SK-N-SH treated with all-trans-retinoic acid at 6 μM for 48 hours (cell line): ENCODE measurements at regions not wholly inside any gene's neighbourhood (a gene's known extent, or its start where the extent isn't known, plus 50 kb on each side); places are given as distances from the start of the nearest gene placed in this dataset.
"Not testable (repeated sequence)": the region's sequence is repeated elsewhere in the genome, so short reads cannot be mapped to it uniquely, and the experiment has no call there.

ENCODE experiments used
- ATAC-seq: fragments of 200-7000 bp; cut with Tn5 transposase; 3 replicates; pipeline ENCODE4 v1.9.1; 2020; ENCODE audit warnings: mild to moderate bottlenecking, moderate library complexity
- ARNTL ChIP-seq: fragments of 450-650 bp; formaldehyde crosslinking; IDR thresholded peaks from 2 replicates; pipeline ENCODE4 v1.5.0; 2020; ENCODE audit warnings: low read depth, mild to moderate bottlenecking, moderate library complexity, borderline replicate concordance
- BACH2 ChIP-seq: fragments of 250-450 bp; sonication (Bioruptor Pico); IDR thresholded peaks from 2 replicates; pipeline ENCODE4 v1.9.0; 2021; ENCODE audit warnings: mild to moderate bottlenecking, borderline replicate concordance
- CSDC2 ChIP-seq: fragments of 250-450 bp; sonication (Bioruptor Pico); IDR thresholded peaks from 2 replicates; pipeline ENCODE4 v1.5.0; 2020; ENCODE audit warnings: mild to moderate bottlenecking, moderate library complexity
- ESRRG ChIP-seq: fragments of 250-450 bp; sonication (Bioruptor Pico); IDR thresholded peaks from 2 replicates; pipeline ENCODE4 v1.6.1; 2021; ENCODE audit warnings: mild to moderate bottlenecking
- GLIS3 ChIP-seq: fragments of 250-450 bp; sonication (Bioruptor Pico); IDR thresholded peaks from 2 replicates; pipeline ENCODE4 v1.5.0; 2020; ENCODE audit warnings: mild to moderate bottlenecking, moderate library complexity
- ISL1 ChIP-seq: fragments of 250-450 bp; sonication (Bioruptor Pico); IDR thresholded peaks from 2 replicates; pipeline ENCODE4 v2.1.2; 2022; ENCODE audit warnings: mild to moderate bottlenecking, moderate library complexity
- OSR1 ChIP-seq: fragments of 250-450 bp; sonication (Bioruptor Pico); IDR thresholded peaks from 2 replicates; pipeline ENCODE4 v1.8.0; 2022; ENCODE audit warnings: moderate library complexity, mild to moderate bottlenecking, inconsistent platforms
- PATZ1 ChIP-seq: fragments of 250-450 bp; sonication (Bioruptor Pico); IDR thresholded peaks from 2 replicates; pipeline ENCODE4 v1.8.0; 2020; ENCODE audit warnings: mild to moderate bottlenecking, moderate library complexity, borderline replicate concordance
- POU6F1 ChIP-seq: fragments of 250-450 bp; sonication (Bioruptor Pico); IDR thresholded peaks from 2 replicates; pipeline ENCODE4 v1.8.0; 2021; ENCODE audit warnings: low read depth, mild to moderate bottlenecking, moderate library complexity, borderline replicate concordance
- PPARA ChIP-seq: fragments of 250-450 bp; sonication (Bioruptor Pico); IDR thresholded peaks from 2 replicates; pipeline ENCODE4 v1.5.0; 2020; ENCODE audit warnings: mild to moderate bottlenecking, borderline replicate concordance
- RARB ChIP-seq: fragments of 250-450 bp; sonication (Bioruptor Pico); IDR thresholded peaks from 2 replicates; pipeline ENCODE4 v1.8.0; 2021; ENCODE audit warnings: mild to moderate bottlenecking, moderate library complexity
- SNAI2 ChIP-seq: fragments of 250-450 bp; sonication (Bioruptor Pico); IDR thresholded peaks from 2 replicates; pipeline ENCODE4 v1.5.0; 2020; ENCODE audit warnings: mild to moderate bottlenecking, moderate library complexity
- TCF4 ChIP-seq: fragments of 250-450 bp; sonication (Bioruptor Pico); IDR thresholded peaks from 2 replicates; pipeline ENCODE4 v1.8.0; 2021; ENCODE audit warnings: mild to moderate bottlenecking, moderate library complexity, borderline replicate concordance
- TOX ChIP-seq: fragments of 250-450 bp; sonication (Bioruptor Pico); IDR thresholded peaks from 2 replicates; pipeline ENCODE4 v1.8.0; 2021; ENCODE audit warnings: mild to moderate bottlenecking, moderate library complexity, borderline replicate concordance
- ZC3H10 ChIP-seq: fragments of 250-450 bp; sonication (Bioruptor Pico); IDR thresholded peaks from 2 replicates; pipeline ENCODE4 v1.5.1; 2021; ENCODE audit warnings: mild to moderate bottlenecking, moderate library complexity
- ZFP3 ChIP-seq: fragments of 250-450 bp; sonication (Bioruptor Pico); IDR thresholded peaks from 2 replicates; pipeline ENCODE4 v1.5.0; 2020; ENCODE audit warnings: mild to moderate bottlenecking, moderate library complexity
- ZFP30 ChIP-seq: fragments of 450-650 bp; formaldehyde crosslinking; IDR thresholded peaks from 2 replicates; pipeline ENCODE4 v1.5.0; 2022; ENCODE audit warnings: mild to moderate bottlenecking, moderate library complexity
- ZNF565 ChIP-seq: fragments of 450-650 bp; formaldehyde crosslinking; conservative IDR thresholded peaks from 2 replicates; pipeline ENCODE4 v1.5.0; 2020; ENCODE audit warnings: low read depth, mild to moderate bottlenecking, moderate library complexity
- ZNF70 ChIP-seq: fragments of 450-650 bp; formaldehyde crosslinking; IDR thresholded peaks from 2 replicates; pipeline ENCODE4 v1.5.0; 2020; ENCODE audit warnings: mild to moderate bottlenecking, moderate library complexity
- ZNF8 ChIP-seq: fragments of 450-650 bp; formaldehyde crosslinking; IDR thresholded peaks from 2 replicates; pipeline ENCODE4 v1.5.0; 2020; ENCODE audit warnings: mild to moderate bottlenecking, moderate library complexity
- TF ChIP-seq, protein P1 (sequence below): fragments of 250-450 bp; sonication (Bioruptor Pico); IDR thresholded peaks from 2 replicates; pipeline ENCODE4 v1.5.0; 2020; ENCODE audit warnings: mild to moderate bottlenecking, moderate library complexity
- TF ChIP-seq, protein P2 (sequence below): fragments of 250-450 bp; sonication (Bioruptor Pico); IDR thresholded peaks from 2 replicates; pipeline ENCODE4 v1.5.1; 2020; ENCODE audit warnings: low read depth, mild to moderate bottlenecking, moderate library complexity
- TF ChIP-seq, protein P3 (sequence below): fragments of 250-450 bp; sonication (Bioruptor Pico); IDR thresholded peaks from 2 replicates; pipeline ENCODE4 v1.5.1; 2021; ENCODE audit warnings: mild to moderate bottlenecking, moderate library complexity

GRCh38 chr4:64062991-64063390 is 346.3 kb downstream of the TECRL start:
- TF ChIP-seq ZNF565 (CRISPR knock-in tag) (no peak), BACH2 (no peak), ZC3H10 (CRISPR knock-in tag) (no peak), RARB (no peak)
- TF ChIP-seq, protein P1, sequence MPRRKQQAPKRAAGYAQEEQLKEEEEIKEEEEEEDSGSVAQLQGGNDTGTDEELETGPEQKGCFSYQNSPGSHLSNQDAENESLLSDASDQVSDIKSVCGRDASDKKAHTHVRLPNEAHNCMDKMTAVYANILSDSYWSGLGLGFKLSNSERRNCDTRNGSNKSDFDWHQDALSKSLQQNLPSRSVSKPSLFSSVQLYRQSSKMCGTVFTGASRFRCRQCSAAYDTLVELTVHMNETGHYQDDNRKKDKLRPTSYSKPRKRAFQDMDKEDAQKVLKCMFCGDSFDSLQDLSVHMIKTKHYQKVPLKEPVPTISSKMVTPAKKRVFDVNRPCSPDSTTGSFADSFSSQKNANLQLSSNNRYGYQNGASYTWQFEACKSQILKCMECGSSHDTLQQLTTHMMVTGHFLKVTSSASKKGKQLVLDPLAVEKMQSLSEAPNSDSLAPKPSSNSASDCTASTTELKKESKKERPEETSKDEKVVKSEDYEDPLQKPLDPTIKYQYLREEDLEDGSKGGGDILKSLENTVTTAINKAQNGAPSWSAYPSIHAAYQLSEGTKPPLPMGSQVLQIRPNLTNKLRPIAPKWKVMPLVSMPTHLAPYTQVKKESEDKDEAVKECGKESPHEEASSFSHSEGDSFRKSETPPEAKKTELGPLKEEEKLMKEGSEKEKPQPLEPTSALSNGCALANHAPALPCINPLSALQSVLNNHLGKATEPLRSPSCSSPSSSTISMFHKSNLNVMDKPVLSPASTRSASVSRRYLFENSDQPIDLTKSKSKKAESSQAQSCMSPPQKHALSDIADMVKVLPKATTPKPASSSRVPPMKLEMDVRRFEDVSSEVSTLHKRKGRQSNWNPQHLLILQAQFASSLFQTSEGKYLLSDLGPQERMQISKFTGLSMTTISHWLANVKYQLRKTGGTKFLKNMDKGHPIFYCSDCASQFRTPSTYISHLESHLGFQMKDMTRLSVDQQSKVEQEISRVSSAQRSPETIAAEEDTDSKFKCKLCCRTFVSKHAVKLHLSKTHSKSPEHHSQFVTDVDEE (CRISPR knock-in tag): no peak
- no peak for ATAC-seq

DNA sequence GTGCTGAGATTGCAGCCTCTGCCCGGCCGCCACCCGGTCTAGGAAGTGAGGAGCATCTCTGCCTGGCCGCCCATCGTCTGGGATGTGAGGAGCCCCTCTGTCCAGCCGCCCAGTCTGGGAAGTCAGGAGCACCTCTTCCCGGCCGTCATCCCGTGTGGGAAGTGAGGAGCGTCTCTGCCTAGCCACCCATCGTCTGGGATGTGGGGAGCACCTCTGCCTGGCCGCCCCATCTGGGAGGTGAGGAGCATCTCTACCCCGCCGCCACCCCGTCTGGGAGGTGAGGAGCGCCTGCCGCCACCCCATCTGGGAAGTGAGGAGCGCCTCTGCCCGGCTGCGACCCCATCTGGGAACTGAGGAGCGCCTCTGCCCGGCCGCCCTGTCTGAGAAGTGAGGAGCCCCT is 372.2 kb downstream of the TECRL start:
- not testable (repeated sequence) for ATAC-seq

DNA sequence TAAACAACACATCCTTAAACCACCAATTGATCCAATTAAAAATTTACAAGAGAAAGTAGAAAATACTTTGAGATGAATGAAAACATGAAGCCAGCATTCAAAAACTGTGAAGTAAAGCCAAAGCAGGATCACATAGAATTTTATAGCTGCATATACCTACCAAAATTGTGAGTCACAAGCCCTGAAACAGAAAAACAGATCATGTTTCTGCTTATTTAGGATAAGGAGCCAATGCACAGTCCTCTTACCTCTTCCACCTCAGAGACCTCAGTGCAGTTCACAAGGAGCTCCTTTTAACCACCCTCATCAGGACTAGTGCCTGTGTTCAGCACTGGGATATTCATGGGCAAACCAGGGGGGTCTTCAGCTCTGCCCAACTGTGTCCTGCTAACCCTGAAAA is 386.7 kb downstream of the TECRL start:
- no peak for TF ChIP-seq OSR1 (CRISPR knock-in tag)
- TF ChIP-seq ZC3H10 (CRISPR knock-in tag): no peak
- no peak for TF ChIP-seq ZFP30 (CRISPR knock-in tag)
- no peak for TF ChIP-seq TOX (CRISPR knock-in tag)
- TF ChIP-seq GLIS3 (CRISPR knock-in tag): no peak
- no peak for TF ChIP-seq ISL1
- TF ChIP-seq ZFP3 (CRISPR knock-in tag): no peak
- ATAC-seq: no peak

DNA sequence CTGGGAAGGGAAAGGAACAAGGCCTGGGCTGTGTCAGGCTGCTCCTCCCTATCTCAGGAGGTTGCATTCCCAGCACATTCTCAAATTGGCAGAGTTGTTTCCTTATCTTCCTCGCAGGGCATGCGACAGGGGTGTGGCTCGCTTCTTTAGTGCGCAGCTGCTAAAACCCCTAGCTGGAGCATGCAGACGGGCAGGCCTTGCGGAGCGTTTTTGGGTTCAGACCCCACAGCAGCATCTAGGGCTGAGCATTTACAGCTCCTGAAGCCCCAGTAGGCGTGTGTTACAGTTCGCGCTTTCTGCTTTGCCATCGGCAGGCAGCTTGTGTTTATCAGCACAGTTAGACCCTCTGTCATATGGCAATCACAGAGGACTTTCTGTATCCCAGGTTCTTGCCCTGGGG is 392.4 kb downstream of the TECRL start:
- no peak for ATAC-seq
- no peak for TF ChIP-seq CSDC2
- no peak for TF ChIP-seq ZNF70
- TF ChIP-seq ARNTL (CRISPR knock-in tag): no peak
- no peak for TF ChIP-seq PATZ1
- TF ChIP-seq BACH2: no peak
- TF ChIP-seq RARB: no peak
- no peak for TF ChIP-seq ISL1
- no peak for TF ChIP-seq TCF4
- TF ChIP-seq SNAI2 (CRISPR knock-in tag): no peak
- TF ChIP-seq, protein P1 (CRISPR knock-in tag): no peak
- TF ChIP-seq, protein P2, sequence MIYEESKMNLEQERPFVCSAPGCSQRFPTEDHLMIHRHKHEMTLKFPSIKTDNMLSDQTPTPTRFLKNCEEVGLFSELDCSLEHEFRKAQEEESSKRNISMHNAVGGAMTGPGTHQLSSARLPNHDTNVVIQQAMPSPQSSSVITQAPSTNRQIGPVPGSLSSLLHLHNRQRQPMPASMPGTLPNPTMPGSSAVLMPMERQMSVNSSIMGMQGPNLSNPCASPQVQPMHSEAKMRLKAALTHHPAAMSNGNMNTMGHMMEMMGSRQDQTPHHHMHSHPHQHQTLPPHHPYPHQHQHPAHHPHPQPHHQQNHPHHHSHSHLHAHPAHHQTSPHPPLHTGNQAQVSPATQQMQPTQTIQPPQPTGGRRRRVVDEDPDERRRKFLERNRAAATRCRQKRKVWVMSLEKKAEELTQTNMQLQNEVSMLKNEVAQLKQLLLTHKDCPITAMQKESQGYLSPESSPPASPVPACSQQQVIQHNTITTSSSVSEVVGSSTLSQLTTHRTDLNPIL (CRISPR knock-in tag): no peak
- TF ChIP-seq ZC3H10 (CRISPR knock-in tag): no peak
- TF ChIP-seq ESRRG (CRISPR knock-in tag): no peak
- TF ChIP-seq POU6F1 (CRISPR knock-in tag): no peak
- TF ChIP-seq, protein P3, sequence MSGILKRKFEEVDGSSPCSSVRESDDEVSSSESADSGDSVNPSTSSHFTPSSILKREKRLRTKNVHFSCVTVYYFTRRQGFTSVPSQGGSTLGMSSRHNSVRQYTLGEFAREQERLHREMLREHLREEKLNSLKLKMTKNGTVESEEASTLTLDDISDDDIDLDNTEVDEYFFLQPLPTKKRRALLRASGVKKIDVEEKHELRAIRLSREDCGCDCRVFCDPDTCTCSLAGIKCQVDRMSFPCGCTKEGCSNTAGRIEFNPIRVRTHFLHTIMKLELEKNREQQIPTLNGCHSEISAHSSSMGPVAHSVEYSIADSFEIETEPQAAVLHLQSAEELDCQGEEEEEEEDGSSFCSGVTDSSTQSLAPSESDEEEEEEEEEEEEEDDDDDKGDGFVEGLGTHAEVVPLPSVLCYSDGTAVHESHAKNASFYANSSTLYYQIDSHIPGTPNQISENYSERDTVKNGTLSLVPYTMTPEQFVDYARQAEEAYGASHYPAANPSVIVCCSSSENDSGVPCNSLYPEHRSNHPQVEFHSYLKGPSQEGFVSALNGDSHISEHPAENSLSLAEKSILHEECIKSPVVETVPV (CRISPR knock-in tag): no peak
- TF ChIP-seq PPARA (CRISPR knock-in tag): no peak
- TF ChIP-seq ZNF565 (CRISPR knock-in tag): no peak
- TF ChIP-seq ZFP3 (CRISPR knock-in tag): no peak
- no peak for TF ChIP-seq ZNF8
- no peak for TF ChIP-seq ZFP30 (CRISPR knock-in tag)
